Sigmoid colon (tissue), 6 donors: ENCODE measurements at regions not wholly inside any gene's neighbourhood (a gene's known extent, or its start where the extent isn't known, plus 50 kb on each side); places are given as distances from the start of the nearest gene placed in this dataset.

Experiments
- DNase-seq: peaks from one replicate; pipeline ENCODE4 v3.0.0-alpha.2; 2019
- H3K27ac ChIP-seq, 4 donors: fragments of 200-600 bp; sonication (generic); one replicate each; pipeline ENCODE4 v1.5.1; 2016 to 2019; ENCODE audit warnings: mild to moderate bottlenecking in 1 of 4
- H3K27me3 ChIP-seq, 3 donors: fragments of 200-600 bp; sonication (generic); one replicate each; pipeline ENCODE4 v1.5.1; 2019; ENCODE audit warnings: mild to moderate bottlenecking in 1 of 3
- H3K36me3 ChIP-seq, 4 donors: fragments of 200-600 bp; sonication (generic); one replicate each; pipeline ENCODE4 v1.5.1; 2016 to 2019
- H3K4me1 ChIP-seq, 4 donors: fragments of 200-600 bp; sonication (generic); one replicate each; pipeline ENCODE4 v1.5.1; 2017 to 2019
- H3K4me3 ChIP-seq, 4 donors: fragments of 200-600 bp; sonication (generic); one replicate each; pipeline ENCODE4 v1.5.1; 2017 to 2019; ENCODE audit warnings: mild to moderate bottlenecking in 2 of 4, moderate library complexity in 1 of 4
- H3K9me3 ChIP-seq, 4 donors: fragments of 200-600 bp in 3 of 4; sonication (generic) in 3 of 4; one replicate each; pipeline versions ENCODE4 v1.5.1 to v1.6.1; 2013 to 2019
- CTCF ChIP-seq, 4 experiments: fragments of 450-650 bp in 3 of 4; fragments of 200-600 bp in 1 of 4; IDR thresholded peaks; one replicate each; pipeline ENCODE4 v1.5.1; 2016 to 2019; ENCODE audit warnings: antibody characterized with exemption in 4 of 4, mild to moderate bottlenecking in 3 of 4, moderate library complexity in 2 of 4
- EP300 ChIP-seq, 4 donors: sonication (generic); formaldehyde crosslinking; IDR thresholded peaks; one replicate each; pipeline ENCODE4 v1.6.1; 2017; ENCODE audit warnings: antibody characterized with exemption in 4 of 4
- POLR2A ChIP-seq, 2 donors: fragments of 450-650 bp; IDR thresholded peaks; one replicate each; pipeline ENCODE4 v1.6.1; 2016; ENCODE audit warnings: antibody characterized with exemption in 2 of 2, mild to moderate bottlenecking in 2 of 2, moderate library complexity in 2 of 2
- POLR2AphosphoS5 ChIP-seq, 4 donors: sonication (generic); formaldehyde crosslinking; IDR thresholded peaks; one replicate each; pipeline ENCODE4 v1.6.1; 2017; ENCODE audit warnings: antibody characterized with exemption in 4 of 4
- WGBS, 2 donors: extraction: QIAGEN DNeasy Blood & Tissue Kit; methylation state at CpG; one replicate each; pipeline ENCODE4 v1.1.7; 2013; 5-methylcytosine and 5-hydroxymethylcytosine counted together
- intact Hi-C: fragments of 100-400 bp; cut with DNase I; formaldehyde crosslinking; loops from one replicate; pipeline ENCODE4 v1.15.1; 2023
- donor health status: healthy with polysubstance abuse.
- donor health status: healthy.

GRCh38 chr14:65804439-65805112 lies 392.0 kb downstream of the FUT8 start:
- DNase-seq: no peak
- intact Hi-C loops: no loop called here
- peaks cover 0 to 9% (median under 1%) of the 10 kb centered on the region in 4 donors for H3K9me3 ChIP-seq
- H3K36me3 ChIP-seq: no peaks in the 10 kb centered on the region
- no peaks in the 10 kb centered on the region for H3K27me3 ChIP-seq
- no peak overlapping the region for H3K4me3 ChIP-seq
- WGBS, 2 donors: 81 to 84% methylated on average over 14 of the region's 14 CpGs
- H3K27ac ChIP-seq: no peak overlapping the region
- no peaks in the 10 kb centered on the region for H3K4me1 ChIP-seq
- TF ChIP-seq POLR2AphosphoS5 (IDR thresholded peaks at IDR 0.05) (no peak), EP300 (IDR thresholded peaks at IDR 0.05) (no peak), CTCF (IDR thresholded peaks at IDR 0.05) (no peak), POLR2A (IDR thresholded peaks at IDR 0.05) (no peak)

GRCh38 chr14:65805113-65805473 lies 392.6 kb downstream of the FUT8 start:
- intact Hi-C loops: no loop called here
- no peak overlapping the region for H3K27ac ChIP-seq
- no peaks in the 10 kb centered on the region for H3K27me3 ChIP-seq
- no peaks in the 10 kb centered on the region for H3K36me3 ChIP-seq
- WGBS, 2 donors: 79 to 89% methylated on average over 3 of the region's 3 CpGs
- no peak for TF ChIP-seq POLR2AphosphoS5 (IDR thresholded peaks at IDR 0.05)
- no peak for TF ChIP-seq EP300 (IDR thresholded peaks at IDR 0.05)
- no peak for TF ChIP-seq POLR2A (IDR thresholded peaks at IDR 0.05)
- no peak for TF ChIP-seq CTCF (IDR thresholded peaks at IDR 0.05)
- H3K9me3 ChIP-seq: peaks cover 0 to 9% (median under 1%) of the 10 kb centered on the region in 4 donors
- no peaks in the 10 kb centered on the region for H3K4me1 ChIP-seq
- no peak for DNase-seq
- H3K4me3 ChIP-seq: no peak overlapping the region

GRCh38 chr14:65808390-65808789 lies 395.9 kb downstream of the FUT8 start:
- peaks cover 0 to 9% (median under 1%) of the 10 kb centered on the region in 4 donors for H3K9me3 ChIP-seq
- intact Hi-C loops: no loop called here
- TF ChIP-seq CTCF (IDR thresholded peaks at IDR 0.05): no peak
- no peak for TF ChIP-seq POLR2A (IDR thresholded peaks at IDR 0.05)
- TF ChIP-seq EP300 (IDR thresholded peaks at IDR 0.05): no peak
- TF ChIP-seq POLR2AphosphoS5 (IDR thresholded peaks at IDR 0.05): no peak
- H3K36me3 ChIP-seq: no peaks in the 10 kb centered on the region
- H3K4me1 ChIP-seq: no peaks in the 10 kb centered on the region
- H3K27me3 ChIP-seq: no peaks in the 10 kb centered on the region
- DNase-seq: no peak
- H3K27ac ChIP-seq: no peak overlapping the region
- H3K4me3 ChIP-seq: no peak overlapping the region
- WGBS, 2 donors: 94 to 98% methylated on average over 2 of the region's 2 CpGs

GRCh38 chr14:65810322-65810721 lies 397.8 kb downstream of the FUT8 start:
- Histone ChIP-seq H3K4me1 (no peaks in the 10 kb centered on the region), H3K27me3 (no peaks in the 10 kb centered on the region), H3K36me3 (no peaks in the 10 kb centered on the region), H3K27ac (no peak overlapping the region), H3K9me3 (peaks cover 0 to 9% (median under 1%) of the 10 kb centered on the region in 4 donors), H3K4me3 (no peak overlapping the region)
- DNase-seq: no peak
- whole genome bisulfite sequencing, 2 donors: 71 to 84% methylated on average over 1 of the region's 1 CpG
- intact Hi-C loops: no loop called here
- no peak for TF ChIP-seq CTCF (IDR thresholded peaks at IDR 0.05)
- no peak for TF ChIP-seq POLR2A (IDR thresholded peaks at IDR 0.05)
- TF ChIP-seq POLR2AphosphoS5 (IDR thresholded peaks at IDR 0.05): no peak
- no peak for TF ChIP-seq EP300 (IDR thresholded peaks at IDR 0.05)
